OCI-LY7 (cell line): ENCODE measurements at regions not wholly inside any gene's neighbourhood (a gene's known extent, or its start where the extent isn't known, plus 50 kb on each side); places are given as distances from the start of the nearest gene placed in this dataset.

Experiments
- EZH2phosphoT487 ChIP-seq: fragments of 200-600 bp; sonication (generic); IDR thresholded peaks from 2 replicates; pipeline ENCODE4 v1.6.1; 2018; ENCODE audit warnings: low read depth, borderline replicate concordance, mild to moderate bottlenecking, mixed run types, antibody characterized with exemption, low read length, moderate library complexity, mixed read lengths
- TF ChIP-seq, protein P1 (sequence below): fragments of 200-600 bp; sonication (generic); conservative IDR thresholded peaks from 2 replicates; pipeline ENCODE4 v1.5.1; 2014; ENCODE audit warnings: mild to moderate bottlenecking, antibody characterized with exemption, low read length, moderate library complexity, mixed read lengths

DNA sequence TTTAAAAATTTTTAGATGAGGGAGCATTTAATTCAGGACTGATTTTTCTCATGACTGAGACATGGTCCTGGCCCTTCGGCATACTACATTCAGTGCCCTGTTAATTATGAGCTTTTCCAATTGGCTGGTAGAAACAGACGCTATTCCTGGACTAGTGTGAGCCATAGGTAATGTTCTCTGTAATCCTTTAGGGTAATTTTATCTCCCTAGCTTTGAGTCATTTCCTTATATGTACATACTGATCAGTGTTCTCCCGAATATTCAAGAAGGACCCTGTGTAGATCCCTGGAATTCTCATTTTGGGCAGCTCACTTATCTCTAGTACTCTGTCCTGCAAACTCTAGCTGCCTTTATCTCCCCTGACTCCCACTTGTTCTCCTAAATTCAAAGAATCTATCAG is 92.6 kb upstream of the NPY start:
- TF ChIP-seq, protein P1, sequence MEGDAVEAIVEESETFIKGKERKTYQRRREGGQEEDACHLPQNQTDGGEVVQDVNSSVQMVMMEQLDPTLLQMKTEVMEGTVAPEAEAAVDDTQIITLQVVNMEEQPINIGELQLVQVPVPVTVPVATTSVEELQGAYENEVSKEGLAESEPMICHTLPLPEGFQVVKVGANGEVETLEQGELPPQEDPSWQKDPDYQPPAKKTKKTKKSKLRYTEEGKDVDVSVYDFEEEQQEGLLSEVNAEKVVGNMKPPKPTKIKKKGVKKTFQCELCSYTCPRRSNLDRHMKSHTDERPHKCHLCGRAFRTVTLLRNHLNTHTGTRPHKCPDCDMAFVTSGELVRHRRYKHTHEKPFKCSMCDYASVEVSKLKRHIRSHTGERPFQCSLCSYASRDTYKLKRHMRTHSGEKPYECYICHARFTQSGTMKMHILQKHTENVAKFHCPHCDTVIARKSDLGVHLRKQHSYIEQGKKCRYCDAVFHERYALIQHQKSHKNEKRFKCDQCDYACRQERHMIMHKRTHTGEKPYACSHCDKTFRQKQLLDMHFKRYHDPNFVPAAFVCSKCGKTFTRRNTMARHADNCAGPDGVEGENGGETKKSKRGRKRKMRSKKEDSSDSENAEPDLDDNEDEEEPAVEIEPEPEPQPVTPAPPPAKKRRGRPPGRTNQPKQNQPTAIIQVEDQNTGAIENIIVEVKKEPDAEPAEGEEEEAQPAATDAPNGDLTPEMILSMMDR: no peak
- no peak for TF ChIP-seq EZH2phosphoT487
